GM12878 (cell line): ENCODE measurements at regions not wholly inside any gene's neighbourhood (a gene's known extent, or its start where the extent isn't known, plus 50 kb on each side); places are given as distances from the start of the nearest gene placed in this dataset.

ENCODE experiments used
- ATAC-seq: fragments of 200-7000 bp; cut with Tn5 transposase; 3 replicates; pipeline ENCODE4 v1.9.1; 2020; ENCODE audit warnings: mild to moderate bottlenecking, moderate library complexity
- BruUV-seq: library from RNA; stranded (reverse); fragments of 400-500 nt; replicated peaks from 2 replicates; lab custom pipeline; 2021; lab: Mats Ljungman, UMichigan
- CTCF ChIA-PET: fragments of 300-600 bp; sonication (Branson Sonifier 250); formaldehyde crosslinking; extraction: SDS; loops from one replicate; lab custom pipeline; 2021; ENCODE audit warnings: inconsistent platforms; lab: Yijun Ruan, JAX
- POLR2A ChIA-PET: fragments of 350-600 bp; formaldehyde crosslinking; extraction: SDS; loops from one replicate; lab custom pipeline; 2021; ENCODE audit warnings: inconsistent platforms; lab: Charles Lee
- RAD21 ChIA-PET: fragments of 300-600 bp; sonication (Branson Sonifier 250); formaldehyde crosslinking; loops from one replicate; lab custom pipeline; 2023; ENCODE audit warnings: antibody characterized with exemption; ENCODE audit not compliant: unreplicated experiment; lab: Charles Lee
- SMC1A ChIA-PET: fragments of 300-600 bp; sonication (Branson Sonifier 250); formaldehyde crosslinking; loops from one replicate; lab custom pipeline; 2023; ENCODE audit not compliant: unreplicated experiment, uncharacterized antibody; lab: Charles Lee
- DNase-seq: peaks from one replicate; pipeline ENCODE4 v3.0.0-alpha.2; 2011; ENCODE audit warnings: low read depth, low spot score
- FAIRE-seq: peaks from 3 replicates; lab custom pipeline; 2011; peaks lifted over from hg19 to GRCh38; lab: Jason Lieb, UNC
- H2AFZ ChIP-seq: 2 replicates; pipeline ENCODE4 v1.6.0; 2011; ENCODE audit warnings: low read depth, low read length, control low read depth; ENCODE audit not compliant: control insufficient read depth
- H3K27ac ChIP-seq: 2 replicates; pipeline ENCODE4 v1.5.1; 2011; ENCODE audit warnings: control low read depth; ENCODE audit not compliant: control insufficient read depth, insufficient read depth
- H3K27me3 ChIP-seq, 2 experiments: replicated peaks in 1 of 2; 2 replicates each; pipeline versions ENCODE4 v1.6.0 to v1.6.1; 2011; ENCODE audit warnings: low read length in 1 of 2; ENCODE audit not compliant: control insufficient read depth in 2 of 2, insufficient read depth in 2 of 2
- H3K36me3 ChIP-seq, 2 experiments: 2 replicates each; pipeline ENCODE4 v1.5.1; 2011; ENCODE audit warnings: low read length in 1 of 2; ENCODE audit not compliant: control insufficient read depth in 2 of 2, insufficient read depth in 2 of 2
- H3K4me1 ChIP-seq: 2 replicates; pipeline ENCODE4 v1.6.1; 2011; ENCODE audit warnings: mild to moderate bottlenecking, low read length, moderate library complexity, mixed read lengths; ENCODE audit not compliant: control insufficient read depth, insufficient read depth
- H3K4me2 ChIP-seq: 2 replicates; pipeline ENCODE4 v1.6.0; 2011; ENCODE audit warnings: control low read depth; ENCODE audit not compliant: control insufficient read depth, insufficient read depth
- H3K4me3 ChIP-seq: fragments of 200-600 bp; sonication (generic); 2 replicates; pipeline ENCODE4 v1.5.1; 2016
- H3K79me2 ChIP-seq: 2 replicates; pipeline ENCODE4 v1.6.0; 2011; ENCODE audit warnings: low read length; ENCODE audit not compliant: control insufficient read depth, insufficient read depth
- H3K9ac ChIP-seq: 2 replicates; pipeline ENCODE4 v1.8.0; 2011; ENCODE audit warnings: low read length, control low read depth, mixed read lengths; ENCODE audit not compliant: control insufficient read depth, insufficient read depth
- H3K9me3 ChIP-seq: replicated peaks from 3 replicates; pipeline ENCODE4 v1.5.1; 2011; ENCODE audit warnings: mild to moderate bottlenecking, low read length; ENCODE audit not compliant: control insufficient read depth, insufficient read depth
- H4K20me1 ChIP-seq: 2 replicates; pipeline ENCODE4 v1.6.0; 2011; ENCODE audit not compliant: control insufficient read depth, insufficient read depth
- ATF7 ChIP-seq: fragments of 450-650 bp; IDR thresholded peaks from 2 replicates; pipeline ENCODE4 v1.6.1; 2016; ENCODE audit warnings: low read depth, mild to moderate bottlenecking
- CHD2 ChIP-seq: IDR thresholded peaks from 2 replicates; pipeline ENCODE4 v1.6.1; 2011; ENCODE audit warnings: low read depth, low read length, improper control_type of control experiment, borderline replicate concordance
- CTCF ChIP-seq, 3 experiments: IDR thresholded peaks in 2 of 3; conservative IDR thresholded peaks in 1 of 3; 2 replicates each; pipeline ENCODE4 v1.5.1; 2011; ENCODE audit warnings: low read depth in 3 of 3, low read length in 3 of 3, mild to moderate bottlenecking in 3 of 3, control low read depth in 2 of 3, moderate library complexity in 2 of 3, inconsistent platforms in 1 of 3, mixed read lengths in 1 of 3; ENCODE audit not compliant: control insufficient read depth in 2 of 3, insufficient read depth in 1 of 3; ENCODE audit errors: extremely low read depth in 1 of 3
- NBN ChIP-seq: fragments of 450-650 bp; IDR thresholded peaks from 2 replicates; pipeline ENCODE4 v1.6.1; 2016
- STAT3 ChIP-seq: IDR thresholded peaks from 2 replicates; pipeline ENCODE4 v1.6.1; 2011; ENCODE audit warnings: low read depth, low read length, improper control_type of control experiment
- WGBS: methylation state at CpG from one replicate; pipeline ENCODE4 v1.1.6; 2016; ENCODE audit warnings: low lambda C conversion rate; ENCODE audit not compliant: insufficient replicate concordance, insufficient coverage; ENCODE audit errors: missing lambda C conversion rate; 5-methylcytosine and 5-hydroxymethylcytosine counted together
- in situ Hi-C: fragments of 300-500 bp; cut with MboI; formaldehyde crosslinking; loops from 9 replicates; pipeline ENCODE4 v1.14.3; 2018; ENCODE audit warnings: mixed read lengths
- intact Hi-C: fragments of 100-400 bp; cut with micrococcal nuclease; formaldehyde crosslinking; loops from one replicate; pipeline ENCODE4 v1.14.2; 2022; ENCODE audit not compliant: unreplicated experiment
- TF ChIP-seq, protein P1 (sequence below): IDR thresholded peaks from 2 replicates; pipeline ENCODE4 v1.6.1; 2012; ENCODE audit warnings: low read depth, low read length, improper control_type of control experiment

DNA sequence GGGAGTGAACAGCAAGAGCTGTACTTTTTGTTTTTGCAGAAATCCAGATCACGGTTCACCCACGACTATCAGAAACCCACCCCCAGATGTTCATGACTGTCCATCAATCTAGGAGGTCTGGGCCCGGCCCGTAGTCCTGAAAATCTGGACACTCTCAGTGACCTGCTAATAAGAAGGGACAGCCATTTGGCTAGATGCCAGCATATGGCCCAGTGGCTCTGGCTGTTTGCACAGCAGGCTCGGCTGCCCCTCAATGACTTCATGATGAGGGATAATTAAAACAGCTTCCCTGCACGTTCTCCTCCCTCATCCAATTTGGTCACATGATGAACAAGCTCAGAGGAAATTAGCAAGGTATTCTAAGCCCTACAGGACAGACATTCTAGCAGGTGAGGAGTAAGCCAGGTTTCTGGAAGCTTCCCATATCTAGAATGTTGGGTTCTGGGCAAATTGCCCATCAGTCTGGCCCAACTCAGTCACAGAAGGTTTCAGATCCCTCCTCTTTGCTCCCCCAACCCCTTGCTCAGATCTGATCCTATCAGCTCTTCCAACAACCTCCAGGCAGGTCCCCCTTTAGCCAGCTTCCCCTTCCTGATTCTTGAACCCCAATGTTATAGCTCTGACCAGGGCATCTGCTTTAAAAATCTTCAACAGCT, 397.3 kb downstream of the SHANK2 start:
- ChIA-PET RAD21 (no interaction called here), SMC1A (no interaction called here), CTCF (no interaction called here), POLR2A (interaction anchor here (0.5 kb wide), 1 partner anchor 404 kb away, joined by 3 read pairs; no protein-coding TSS in a partner anchor)
- in situ Hi-C loops (no loop called here), intact Hi-C loops (no loop called here)
- H3K9me3 ChIP-seq = no peaks in the 10 kb centered on the region
- H2AFZ ChIP-seq = no peak overlapping the region
- no peaks in the 10 kb centered on the region for H3K79me2 ChIP-seq
- no peak overlapping the region for H3K27ac ChIP-seq
- DNase-seq = no peak
- FAIRE-seq = no peak
- no peaks in the 10 kb centered on the region for H3K36me3 ChIP-seq
- H3K4me1 ChIP-seq = no peaks in the 10 kb centered on the region
- WGBS = 11% methylated on average over 6 of the region's 6 CpGs
- ATAC-seq = no peak
- no peak overlapping the region for H3K9ac ChIP-seq
- no peaks in the 10 kb centered on the region for H4K20me1 ChIP-seq
- H3K4me2 ChIP-seq = no peak overlapping the region
- no peaks in the 10 kb centered on the region for H3K27me3 ChIP-seq
- TF ChIP-seq, protein P1, sequence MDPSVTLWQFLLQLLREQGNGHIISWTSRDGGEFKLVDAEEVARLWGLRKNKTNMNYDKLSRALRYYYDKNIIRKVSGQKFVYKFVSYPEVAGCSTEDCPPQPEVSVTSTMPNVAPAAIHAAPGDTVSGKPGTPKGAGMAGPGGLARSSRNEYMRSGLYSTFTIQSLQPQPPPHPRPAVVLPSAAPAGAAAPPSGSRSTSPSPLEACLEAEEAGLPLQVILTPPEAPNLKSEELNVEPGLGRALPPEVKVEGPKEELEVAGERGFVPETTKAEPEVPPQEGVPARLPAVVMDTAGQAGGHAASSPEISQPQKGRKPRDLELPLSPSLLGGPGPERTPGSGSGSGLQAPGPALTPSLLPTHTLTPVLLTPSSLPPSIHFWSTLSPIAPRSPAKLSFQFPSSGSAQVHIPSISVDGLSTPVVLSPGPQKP = no peak
- TF ChIP-seq STAT3 = no peak
- no peak for TF ChIP-seq CHD2
- no peak for TF ChIP-seq CTCF (IDR thresholded peaks at IDR 0.05 in 2 of 3, conservative IDR thresholded peaks at IDR 0.05 in 1 of 3; ENCODE audit: control insufficient read depth in 2 of 3, extremely low read depth in 1 of 3, insufficient read depth in 1 of 3, low read depth in 3 of 3, low read length in 3 of 3)
- TF ChIP-seq ATF7 = no peak
- TF ChIP-seq NBN = no peak
- H3K4me3 ChIP-seq = no peak overlapping the region
- BruUV-seq = no TSS peak
